ENCODE measurements at regions not wholly inside any gene's neighbourhood (a gene's known extent, or its start where the extent isn't known, plus 50 kb on each side); places are given as distances from the start of the nearest gene placed in this dataset.

GRCh38 chr10:2223548-2224320, 486.4 kb upstream of the ADARB2 start:
- TF ChIP-seq POLR2A (IDR thresholded peaks at IDR 0.05), result no peak
- TF ChIP-seq CTCF (IDR thresholded peaks at IDR 0.05), result no peak
- intact Hi-C loops (cut with DNase I), result no loop called here

GRCh38 chr10:2222631-2223030, 485.3 kb upstream of the ADARB2 start:
- no peak for DNase-seq
- 63% methylated on average over 1 of the region's 6 CpGs for WGBS (ENCODE audit: insufficient coverage, low coverage, low lambda C conversion rate, missing lambda C conversion rate)
- H3K9me3 ChIP-seq, result no peaks in the 10 kb centered on the region
- no peak overlapping the region for H3K27ac ChIP-seq
- no peak overlapping the region for H3K4me3 ChIP-seq
- no peaks in the 10 kb centered on the region for H3K36me3 ChIP-seq
- ATAC-seq, result no peak
- no peaks in the 10 kb centered on the region for H3K4me1 ChIP-seq
- TF ChIP-seq CTCF (IDR thresholded peaks at IDR 0.05) (no peak), POLR2A (IDR thresholded peaks at IDR 0.05) (no peak)
- no peaks in the 10 kb centered on the region for H3K27me3 ChIP-seq
- intact Hi-C loops (cut with DNase I), result no loop called here

More at GRCh38 chr10:2223548-2224320, 486.4 kb upstream of the ADARB2 start:
- no peaks in the 10 kb centered on the region for H3K9me3 ChIP-seq
- no peak overlapping the region for H3K27ac ChIP-seq
- no peak for ATAC-seq
- no peak for DNase-seq
- no peaks in the 10 kb centered on the region for H3K27me3 ChIP-seq
- no peaks in the 10 kb centered on the region for H3K36me3 ChIP-seq
- no peaks in the 10 kb centered on the region for H3K4me1 ChIP-seq
- H3K4me3 ChIP-seq, result no peak overlapping the region
- 56% methylated on average over 8 of the region's 8 CpGs for WGBS (ENCODE audit: insufficient coverage, low coverage, low lambda C conversion rate, missing lambda C conversion rate)

- ATAC-seq (no peak), DNase-seq (no peak)
- 36% methylated on average over 6 of the region's 10 CpGs for WGBS (ENCODE audit: insufficient coverage, low coverage, low lambda C conversion rate, missing lambda C conversion rate)
- no peaks in the 10 kb centered on the region for H3K9me3 ChIP-seq
- no peak overlapping the region for H3K27ac ChIP-seq
- no peaks in the 10 kb centered on the region for H3K36me3 ChIP-seq
- TF ChIP-seq POLR2A (IDR thresholded peaks at IDR 0.05) (no peak), CTCF (IDR thresholded peaks at IDR 0.05) (no peak)
- H3K4me1 ChIP-seq, result no peaks in the 10 kb centered on the region
- H3K27me3 ChIP-seq, result no peaks in the 10 kb centered on the region
- no peak overlapping the region for H3K4me3 ChIP-seq
- intact Hi-C loops (cut with DNase I), result no loop called here
Observed at GRCh38 chr10:2214805-2215204, 477.5 kb upstream of the ADARB2 start.

- H3K27ac ChIP-seq, result no peak overlapping the region
- ATAC-seq (no peak), DNase-seq (no peak)
- no peaks in the 10 kb centered on the region for H3K27me3 ChIP-seq
- no peaks in the 10 kb centered on the region for H3K9me3 ChIP-seq
- intact Hi-C loops (cut with DNase I), result no loop called here
- TF ChIP-seq POLR2A (IDR thresholded peaks at IDR 0.05) (no peak), CTCF (IDR thresholded peaks at IDR 0.05) (no peak)
- H3K4me3 ChIP-seq, result no peak overlapping the region
- no peaks in the 10 kb centered on the region for H3K36me3 ChIP-seq
- 63% methylated on average over 5 of the region's 12 CpGs for WGBS (ENCODE audit: insufficient coverage, low coverage, low lambda C conversion rate, missing lambda C conversion rate)
- H3K4me1 ChIP-seq, result no peaks in the 10 kb centered on the region
Observed at GRCh38 chr10:2214092-2214491, 476.8 kb upstream of the ADARB2 start.

Data from right lobe of liver (tissue), 6 donors.